ENCODE measurements at regions not wholly inside any gene's neighbourhood (a gene's known extent, or its start where the extent isn't known, plus 50 kb on each side); places are given as distances from the start of the nearest gene placed in this dataset.

- H3K4me1 Mint-ChIP-seq = no peaks in the 10 kb centered on the region
- peaks cover 0 to 1% (median 0%) of the 10 kb centered on the region in 3 donors for H3K27me3 Mint-ChIP-seq (ENCODE audit: low read depth in 3 of 3)
- H3K36me3 Mint-ChIP-seq = no peaks in the 10 kb centered on the region
- DNase-seq = no peak
- H3K27ac Mint-ChIP-seq = no peak overlapping the region
- no peak overlapping the region for H3K4me3 Mint-ChIP-seq
- H3K9me3 Mint-ChIP-seq = peaks cover 8 to 52% (median 23%) of the 10 kb centered on the region in 6 donors
Measured at GRCh38 chr4:130576218-130576617, 1480.3 kb downstream of the C4orf33 start.

GRCh38 chr4:130591091-130591490 lies 1495.1 kb downstream of the C4orf33 start:
- Mint-ChIP-seq H3K4me3 (no peak overlapping the region), H3K27me3 (ENCODE audit: low read depth in 3 of 3) (no peaks in the 10 kb centered on the region), H3K36me3 (no peaks in the 10 kb centered on the region)

GRCh38 chr4:130600706-130601105 lies 1504.8 kb downstream of the C4orf33 start:
- no peak overlapping the region for H3K27ac Mint-ChIP-seq
- no peak overlapping the region for H3K4me3 Mint-ChIP-seq
- H3K27me3 Mint-ChIP-seq (ENCODE audit: low read depth in 3 of 3) = peaks cover 0 to 2% (median 0%) of the 10 kb centered on the region in 3 donors
- peaks cover 5 to 28% (median 13%) of the 10 kb centered on the region in 6 donors for H3K9me3 Mint-ChIP-seq
- H3K4me1 Mint-ChIP-seq = no peaks in the 10 kb centered on the region
- DNase-seq = no peak
- no peaks in the 10 kb centered on the region for H3K36me3 Mint-ChIP-seq

More at GRCh38 chr4:130591091-130591490, 1495.1 kb downstream of the C4orf33 start:
- H3K4me1 Mint-ChIP-seq = no peaks in the 10 kb centered on the region
- DNase-seq = no peak
- peaks cover 3 to 35% (median 20%) of the 10 kb centered on the region in 6 donors for H3K9me3 Mint-ChIP-seq
- no peak overlapping the region for H3K27ac Mint-ChIP-seq

- H3K36me3 Mint-ChIP-seq = no peaks in the 10 kb centered on the region
- H3K4me3 Mint-ChIP-seq = no peak overlapping the region
- peaks cover 2 to 26% (median 15%) of the 10 kb centered on the region in 6 donors for H3K9me3 Mint-ChIP-seq
- peaks cover 0 to under 1% (median 0%) of the 10 kb centered on the region in 3 donors for H3K27me3 Mint-ChIP-seq (ENCODE audit: low read depth in 3 of 3)
- H3K27ac Mint-ChIP-seq = no peak overlapping the region
- no peaks in the 10 kb centered on the region for H3K4me1 Mint-ChIP-seq
- no peak for DNase-seq
Measured at GRCh38 chr4:130603043-130603442, 1507.1 kb downstream of the C4orf33 start.

- H3K27me3 Mint-ChIP-seq (ENCODE audit: low read depth in 3 of 3) = no peaks in the 10 kb centered on the region
- peaks cover 6 to 14% (median 10%) of the 10 kb centered on the region in 6 donors for H3K9me3 Mint-ChIP-seq
- H3K27ac Mint-ChIP-seq = no peak overlapping the region
- H3K4me1 Mint-ChIP-seq = no peaks in the 10 kb centered on the region
- no peak overlapping the region for H3K4me3 Mint-ChIP-seq
- DNase-seq = no peak
- no peaks in the 10 kb centered on the region for H3K36me3 Mint-ChIP-seq
Measured at GRCh38 chr4:130608121-130608520, 1512.2 kb downstream of the C4orf33 start.

GRCh38 chr4:130628531-130628930 lies 1532.6 kb downstream of the C4orf33 start:
- Mint-ChIP-seq H3K4me3 (no peak overlapping the region), H3K36me3 (no peaks in the 10 kb centered on the region), H3K27me3 (ENCODE audit: low read depth in 3 of 3) (no peaks in the 10 kb centered on the region), H3K27ac (no peak overlapping the region), H3K9me3 (peaks cover 2 to 25% (median 9%) of the 10 kb centered on the region in 6 donors), H3K4me1 (no peaks in the 10 kb centered on the region)
- DNase-seq = no peak

- H3K4me1 Mint-ChIP-seq = no peaks in the 10 kb centered on the region
- H3K36me3 Mint-ChIP-seq = no peaks in the 10 kb centered on the region
- H3K4me3 Mint-ChIP-seq = no peak overlapping the region
- DNase-seq = no peak
- no peak overlapping the region for H3K27ac Mint-ChIP-seq
- peaks cover 3 to 21% (median 13%) of the 10 kb centered on the region in 6 donors for H3K9me3 Mint-ChIP-seq
- no peaks in the 10 kb centered on the region for H3K27me3 Mint-ChIP-seq (ENCODE audit: low read depth in 3 of 3)
Measured at GRCh38 chr4:130632731-130633604, 1537.0 kb downstream of the C4orf33 start.

- DNase-seq = no peak
- H3K27ac Mint-ChIP-seq = no peak overlapping the region
- H3K27me3 Mint-ChIP-seq (ENCODE audit: low read depth in 3 of 3) = no peaks in the 10 kb centered on the region
Measured at GRCh38 chr4:130636486-130636885, 1540.5 kb downstream of the C4orf33 start.

GRCh38 chr4:130640592-130640991 lies 1544.6 kb downstream of the C4orf33 start:
- no peak overlapping the region for H3K27ac Mint-ChIP-seq
- H3K4me1 Mint-ChIP-seq = no peaks in the 10 kb centered on the region
- peaks cover 4 to 32% (median 16%) of the 10 kb centered on the region in 6 donors for H3K9me3 Mint-ChIP-seq
- no peak for DNase-seq
- H3K36me3 Mint-ChIP-seq = no peaks in the 10 kb centered on the region
- H3K4me3 Mint-ChIP-seq = no peak overlapping the region
- H3K27me3 Mint-ChIP-seq (ENCODE audit: low read depth in 3 of 3) = no peaks in the 10 kb centered on the region

More at GRCh38 chr4:130636486-130636885, 1540.5 kb downstream of the C4orf33 start:
- H3K36me3 Mint-ChIP-seq = no peaks in the 10 kb centered on the region
- peaks cover 2 to 31% (median 15%) of the 10 kb centered on the region in 6 donors for H3K9me3 Mint-ChIP-seq
- no peak overlapping the region for H3K4me3 Mint-ChIP-seq
- no peaks in the 10 kb centered on the region for H3K4me1 Mint-ChIP-seq

- H3K36me3 Mint-ChIP-seq = no peaks in the 10 kb centered on the region
- peaks cover 0 to 3% (median 2%) of the 10 kb centered on the region in 3 donors for H3K27me3 Mint-ChIP-seq (ENCODE audit: low read depth in 3 of 3)
Measured at GRCh38 chr4:130646886-130647285, 1550.9 kb downstream of the C4orf33 start.

GRCh38 chr4:130648570-130648969 lies 1552.6 kb downstream of the C4orf33 start:
- Mint-ChIP-seq H3K27ac (no peak overlapping the region), H3K27me3 (ENCODE audit: low read depth in 3 of 3) (peaks cover 0 to 3% (median 2%) of the 10 kb centered on the region in 3 donors), H3K9me3 (peaks cover 18 to 63% (median 36%) of the 10 kb centered on the region in 6 donors), H3K4me3 (no peak overlapping the region), H3K36me3 (no peaks in the 10 kb centered on the region), H3K4me1 (no peaks in the 10 kb centered on the region)
- DNase-seq = no peak

More at GRCh38 chr4:130646886-130647285, 1550.9 kb downstream of the C4orf33 start:
- H3K9me3 Mint-ChIP-seq = peaks cover 19 to 54% (median 32%) of the 10 kb centered on the region in 6 donors
- no peaks in the 10 kb centered on the region for H3K4me1 Mint-ChIP-seq
- no peak overlapping the region for H3K27ac Mint-ChIP-seq
- H3K4me3 Mint-ChIP-seq = no peak overlapping the region
- no peak for DNase-seq

GRCh38 chr4:130653842-130654241 lies 1557.9 kb downstream of the C4orf33 start:
- H3K4me1 Mint-ChIP-seq = no peaks in the 10 kb centered on the region
- no peak overlapping the region for H3K27ac Mint-ChIP-seq
- H3K36me3 Mint-ChIP-seq = no peaks in the 10 kb centered on the region
- H3K27me3 Mint-ChIP-seq (ENCODE audit: low read depth in 3 of 3) = peaks cover 0 to 3% (median 2%) of the 10 kb centered on the region in 3 donors
- no peak for DNase-seq
- peaks cover 19 to 73% (median 43%) of the 10 kb centered on the region in 6 donors for H3K9me3 Mint-ChIP-seq
- H3K4me3 Mint-ChIP-seq = no peak overlapping the region

- Mint-ChIP-seq H3K36me3 (no peaks in the 10 kb centered on the region), H3K27me3 (ENCODE audit: low read depth in 3 of 3) (peaks cover 0 to 3% (median 0%) of the 10 kb centered on the region in 3 donors), H3K4me3 (no peak overlapping the region), H3K4me1 (no peaks in the 10 kb centered on the region), H3K27ac (no peak overlapping the region), H3K9me3 (peaks cover 4 to 44% (median 13%) of the 10 kb centered on the region in 6 donors)
- no peak for DNase-seq
Measured at GRCh38 chr4:130659320-130659719, 1563.4 kb downstream of the C4orf33 start.

GRCh38 chr4:130668859-130669258 lies 1572.9 kb downstream of the C4orf33 start:
- H3K27ac Mint-ChIP-seq = no peak overlapping the region
- no peaks in the 10 kb centered on the region for H3K4me1 Mint-ChIP-seq
- peaks cover 0 to 5% (median 0%) of the 10 kb centered on the region in 3 donors for H3K36me3 Mint-ChIP-seq
- peaks cover 0 to 1% (median 0%) of the 10 kb centered on the region in 3 donors for H3K27me3 Mint-ChIP-seq (ENCODE audit: low read depth in 3 of 3)
- peaks cover 2 to 32% (median 22%) of the 10 kb centered on the region in 6 donors for H3K9me3 Mint-ChIP-seq
- no peak for DNase-seq
- no peak overlapping the region for H3K4me3 Mint-ChIP-seq
